B cell (primary cell): ENCODE measurements at regions not wholly inside any gene's neighbourhood (a gene's known extent, or its start where the extent isn't known, plus 50 kb on each side); places are given as distances from the start of the nearest gene placed in this dataset.

ENCODE experiments used
- CTCF ChIP-seq: fragments of 200-600 bp; IDR thresholded peaks from one replicate; pipeline ENCODE4 v1.8.0; 2022; ENCODE audit warnings: antibody characterized with exemption, mild to moderate bottlenecking
- EZH2 ChIP-seq: IDR thresholded peaks from 2 replicates; pipeline ENCODE4 v1.6.1; 2012; ENCODE audit warnings: borderline replicate concordance, low read depth, mild to moderate bottlenecking, moderate library complexity, low read length; ENCODE audit not compliant: insufficient read depth, poor library complexity, severe bottlenecking

GRCh38 chr2:211228559-211228958, 672.2 kb downstream of the CPS1 start:
- TF ChIP-seq CTCF (no peak), EZH2 (no peak)
